ENCODE measurements at regions not wholly inside any gene's neighbourhood (a gene's known extent, or its start where the extent isn't known, plus 50 kb on each side); places are given as distances from the start of the nearest gene placed in this dataset.
A peak's percentile ranks its signal among the peaks of the same experiment; 100 is the strongest.
"Not testable (repeated sequence)": the region's sequence is repeated elsewhere in the genome, so short reads cannot be mapped to it uniquely, and the experiment has no call there.

DNA sequence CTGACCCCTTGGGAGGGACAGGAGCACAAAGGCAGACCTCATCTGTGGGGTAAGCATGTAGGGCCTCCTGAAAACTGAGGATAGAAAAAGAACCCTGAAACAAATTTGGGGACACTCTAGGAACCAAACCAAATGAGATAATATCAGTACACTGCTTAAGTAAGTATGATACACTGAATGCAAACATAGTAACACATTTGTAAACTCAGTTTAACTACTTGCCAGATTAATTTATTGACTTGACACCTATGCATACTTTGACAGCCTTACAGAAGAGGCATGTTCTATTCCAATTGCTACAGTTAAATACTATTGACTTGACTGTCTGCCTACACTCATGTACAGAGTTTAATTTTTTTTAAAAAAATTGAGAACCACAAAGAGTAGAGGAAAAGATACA is 1070.8 kb upstream of the SEMA6A start:
- Histone ChIP-seq H3K36me3 (ENCODE audit: control insufficient read depth in 2 of 2, insufficient read depth in 2 of 2, low read length in 1 of 2) (no peaks in the 10 kb centered on the region), H3K27ac (ENCODE audit: low read depth in 1 of 2, low read length in 1 of 2) (no peak overlapping the region), H3K27me3 (ENCODE audit: control insufficient read depth in 2 of 2, insufficient read depth in 1 of 2, low read length in 1 of 2) (no peaks in the 10 kb centered on the region), H3K4me1 (ENCODE audit: control insufficient read depth in 2 of 2, insufficient read depth in 2 of 2, low read length in 2 of 2) (no peaks in the 10 kb centered on the region), H3K9me3 (ENCODE audit: control insufficient read depth in 2 of 2, insufficient read depth in 1 of 2, low read length in 1 of 2) (no peaks in the 10 kb centered on the region), H3K4me3 (ENCODE audit: low read length in 2 of 2) (no peak overlapping the region)
- no peak for DNase-seq (ENCODE audit: low read depth in 6 of 9, low spot score in 9 of 9)

DNA sequence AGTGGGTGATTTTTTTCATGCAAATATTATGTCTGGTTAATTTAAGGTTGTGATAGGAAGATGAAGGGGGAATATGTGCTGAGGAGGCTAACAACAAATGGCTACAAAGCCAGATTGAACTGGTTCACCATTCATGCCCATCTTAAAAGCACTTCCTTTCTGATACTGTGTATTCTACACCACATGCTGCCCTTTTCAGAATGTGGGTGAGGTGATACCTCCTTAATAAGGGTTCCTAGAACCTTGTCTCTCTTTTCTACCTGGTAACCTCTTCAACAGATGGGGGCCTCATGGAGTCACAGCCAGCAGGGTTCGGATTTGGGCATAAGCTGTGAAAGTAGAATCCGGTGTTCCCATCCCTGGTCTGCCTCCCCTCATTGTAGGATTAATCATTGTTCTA is 1064.0 kb upstream of the SEMA6A start:
- Histone ChIP-seq H3K27me3 (ENCODE audit: control insufficient read depth in 2 of 2, insufficient read depth in 1 of 2, low read length in 1 of 2) (no peaks in the 10 kb centered on the region), H3K27ac (ENCODE audit: low read depth in 1 of 2, low read length in 1 of 2) (no peak overlapping the region), H3K36me3 (ENCODE audit: control insufficient read depth in 2 of 2, insufficient read depth in 2 of 2, low read length in 1 of 2) (no peaks in the 10 kb centered on the region), H3K4me3 (ENCODE audit: low read length in 2 of 2) (no peak overlapping the region), H3K4me1 (ENCODE audit: control insufficient read depth in 2 of 2, insufficient read depth in 2 of 2, low read length in 2 of 2) (no peaks in the 10 kb centered on the region), H3K9me3 (ENCODE audit: control insufficient read depth in 2 of 2, insufficient read depth in 1 of 2, low read length in 1 of 2) (no peaks in the 10 kb centered on the region)
- 46% methylated on average over 2 of the region's 2 CpGs for WGBS
- DNase-seq (ENCODE audit: low read depth in 6 of 9, low spot score in 9 of 9) = no peak

DNA sequence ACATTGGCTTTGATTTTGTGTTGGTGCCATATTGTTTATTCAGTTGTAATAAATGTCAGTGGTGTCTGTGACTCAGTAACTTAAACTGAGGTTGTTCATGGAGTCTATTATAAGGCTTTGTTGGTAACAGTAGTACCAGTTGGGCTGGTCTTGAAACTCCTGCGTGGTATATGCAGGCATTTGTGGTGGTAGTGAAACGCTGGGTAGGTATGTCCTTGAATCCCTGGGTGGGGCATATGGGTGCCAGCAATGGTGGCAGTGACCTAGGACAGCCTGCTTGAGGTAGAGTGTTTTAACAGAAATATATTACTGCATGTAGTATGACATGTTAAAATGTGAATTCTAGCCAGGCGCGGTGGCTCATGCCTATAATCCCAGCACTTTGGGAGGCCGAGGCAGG is 1058.5 kb upstream of the SEMA6A start:
- H3K9me3 ChIP-seq (ENCODE audit: control insufficient read depth in 2 of 2, insufficient read depth in 1 of 2, low read length in 1 of 2) = no peaks in the 10 kb centered on the region
- H3K36me3 ChIP-seq (ENCODE audit: control insufficient read depth in 2 of 2, insufficient read depth in 2 of 2, low read length in 1 of 2) = no peaks in the 10 kb centered on the region
- H3K27ac ChIP-seq (ENCODE audit: low read depth in 1 of 2, low read length in 1 of 2) = no peak overlapping the region
- no peaks in the 10 kb centered on the region for H3K27me3 ChIP-seq (ENCODE audit: control insufficient read depth in 2 of 2, insufficient read depth in 1 of 2, low read length in 1 of 2)
- H3K4me1 ChIP-seq (ENCODE audit: control insufficient read depth in 2 of 2, insufficient read depth in 2 of 2, low read length in 2 of 2) = no peaks in the 10 kb centered on the region
- H3K4me3 ChIP-seq (ENCODE audit: low read length in 2 of 2) = no peak overlapping the region
- DNase-seq (ENCODE audit: low read depth in 6 of 9, low spot score in 9 of 9) = no peak
- WGBS = 94% methylated on average over 5 of the region's 5 CpGs

DNA sequence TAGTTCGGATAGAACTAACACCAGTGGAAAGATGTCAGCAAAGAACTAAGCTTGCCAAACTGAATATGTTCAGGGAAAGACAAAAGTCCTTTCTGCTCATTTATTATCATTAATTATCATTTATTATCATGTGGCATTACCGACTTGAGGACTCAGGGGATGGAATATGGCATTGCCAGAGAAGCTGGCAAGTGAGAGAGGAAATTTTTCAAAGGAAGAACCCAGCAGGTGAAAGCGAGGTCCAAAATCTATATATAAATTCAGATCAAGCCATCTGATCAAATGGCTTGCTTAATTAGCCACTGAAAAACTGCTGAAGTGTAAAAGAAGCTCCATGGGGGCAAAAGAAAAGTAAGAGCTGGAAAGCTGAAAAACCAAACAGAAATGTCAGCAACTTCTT is 1049.6 kb upstream of the SEMA6A start:
- 92% methylated on average over 3 of the region's 3 CpGs for WGBS
- H3K4me3 ChIP-seq (ENCODE audit: low read length in 2 of 2) = no peak overlapping the region
- no peak for DNase-seq (ENCODE audit: low read depth in 6 of 9, low spot score in 9 of 9)
- no peaks in the 10 kb centered on the region for H3K27me3 ChIP-seq (ENCODE audit: control insufficient read depth in 2 of 2, insufficient read depth in 1 of 2, low read length in 1 of 2)
- H3K9me3 ChIP-seq (ENCODE audit: control insufficient read depth in 2 of 2, insufficient read depth in 1 of 2, low read length in 1 of 2) = no peaks in the 10 kb centered on the region
- H3K27ac ChIP-seq (ENCODE audit: low read depth in 1 of 2, low read length in 1 of 2) = no peak overlapping the region
- no peaks in the 10 kb centered on the region for H3K36me3 ChIP-seq (ENCODE audit: control insufficient read depth in 2 of 2, insufficient read depth in 2 of 2, low read length in 1 of 2)
- H3K4me1 ChIP-seq (ENCODE audit: control insufficient read depth in 2 of 2, insufficient read depth in 2 of 2, low read length in 2 of 2) = no peaks in the 10 kb centered on the region

DNA sequence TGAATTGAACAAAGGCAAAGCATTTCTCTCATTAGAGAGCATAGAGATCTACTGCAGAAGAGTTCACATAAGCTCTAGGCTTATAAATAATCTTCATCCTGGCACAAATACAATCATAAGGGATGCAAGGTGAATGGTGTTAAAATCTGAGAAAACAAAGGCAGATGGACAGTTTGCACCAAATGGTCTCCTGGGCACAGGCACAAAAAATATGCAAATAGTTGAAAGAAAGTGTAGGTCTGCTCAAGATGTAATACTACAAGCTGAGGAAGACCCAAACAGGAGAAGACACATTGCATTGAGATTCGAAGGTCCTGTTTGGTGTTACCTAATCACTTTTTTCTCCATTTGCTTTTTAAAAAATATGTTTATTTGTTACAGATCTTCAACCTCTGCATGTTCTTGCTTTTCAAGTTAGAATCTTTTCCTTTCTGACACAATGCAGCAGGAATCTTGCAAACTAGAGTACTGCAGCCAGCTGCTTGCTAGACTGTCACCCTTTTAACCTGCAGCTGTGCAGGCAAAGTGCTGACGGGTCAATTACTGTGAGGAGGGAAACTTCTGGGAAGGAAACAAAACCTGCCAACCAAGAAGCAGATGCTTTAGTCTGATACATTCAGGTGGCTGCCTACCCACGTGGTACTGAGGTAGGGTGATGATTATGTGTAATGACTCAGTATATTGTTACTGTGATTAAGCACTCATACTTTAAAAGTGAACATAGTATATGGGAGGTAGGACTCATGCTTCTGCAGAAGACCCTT is 1048.6 kb upstream of the SEMA6A start:
- WGBS = 45% methylated on average over 3 of the region's 3 CpGs
- H3K27ac ChIP-seq (ENCODE audit: low read depth in 1 of 2, low read length in 1 of 2) = no peak overlapping the region
- DNase-seq (ENCODE audit: low read depth in 6 of 9, low spot score in 9 of 9) = peak in 1 of 9 donors; percentile 1
- no peaks in the 10 kb centered on the region for H3K27me3 ChIP-seq (ENCODE audit: control insufficient read depth in 2 of 2, insufficient read depth in 1 of 2, low read length in 1 of 2)
- H3K9me3 ChIP-seq (ENCODE audit: control insufficient read depth in 2 of 2, insufficient read depth in 1 of 2, low read length in 1 of 2) = no peaks in the 10 kb centered on the region
- H3K36me3 ChIP-seq (ENCODE audit: control insufficient read depth in 2 of 2, insufficient read depth in 2 of 2, low read length in 1 of 2) = no peaks in the 10 kb centered on the region
- no peak overlapping the region for H3K4me3 ChIP-seq (ENCODE audit: low read length in 2 of 2)
- H3K4me1 ChIP-seq (ENCODE audit: control insufficient read depth in 2 of 2, insufficient read depth in 2 of 2, low read length in 2 of 2) = no peaks in the 10 kb centered on the region

DNA sequence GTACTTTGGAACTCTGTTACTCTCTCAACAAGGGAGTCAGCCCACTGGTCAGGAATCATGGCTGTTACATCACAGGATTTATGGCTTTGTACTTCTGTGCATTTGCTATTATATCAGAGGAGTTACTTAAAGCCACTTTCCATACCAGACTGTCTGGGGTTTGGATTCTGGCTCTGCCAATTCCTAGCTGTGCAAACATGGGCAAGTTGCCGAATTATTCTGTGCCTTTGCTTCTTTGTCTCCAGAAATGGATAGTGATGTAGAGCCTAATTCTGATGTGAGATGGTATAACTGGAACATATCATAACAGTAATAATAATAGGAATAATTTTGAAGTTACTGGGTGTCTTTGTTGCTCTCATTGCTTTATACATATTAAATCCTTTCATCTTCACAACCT is 1047.3 kb upstream of the SEMA6A start:
- Histone ChIP-seq H3K36me3 (ENCODE audit: control insufficient read depth in 2 of 2, insufficient read depth in 2 of 2, low read length in 1 of 2) (no peaks in the 10 kb centered on the region), H3K4me1 (ENCODE audit: control insufficient read depth in 2 of 2, insufficient read depth in 2 of 2, low read length in 2 of 2) (no peaks in the 10 kb centered on the region), H3K27me3 (ENCODE audit: control insufficient read depth in 2 of 2, insufficient read depth in 1 of 2, low read length in 1 of 2) (no peaks in the 10 kb centered on the region), H3K4me3 (ENCODE audit: low read length in 2 of 2) (no peak overlapping the region), H3K9me3 (ENCODE audit: control insufficient read depth in 2 of 2, insufficient read depth in 1 of 2, low read length in 1 of 2) (no peaks in the 10 kb centered on the region), H3K27ac (ENCODE audit: low read depth in 1 of 2, low read length in 1 of 2) (no peak overlapping the region)
- no peak for DNase-seq (ENCODE audit: low read depth in 6 of 9, low spot score in 9 of 9)
- 91% methylated on average over 1 of the region's 1 CpG for WGBS

DNA sequence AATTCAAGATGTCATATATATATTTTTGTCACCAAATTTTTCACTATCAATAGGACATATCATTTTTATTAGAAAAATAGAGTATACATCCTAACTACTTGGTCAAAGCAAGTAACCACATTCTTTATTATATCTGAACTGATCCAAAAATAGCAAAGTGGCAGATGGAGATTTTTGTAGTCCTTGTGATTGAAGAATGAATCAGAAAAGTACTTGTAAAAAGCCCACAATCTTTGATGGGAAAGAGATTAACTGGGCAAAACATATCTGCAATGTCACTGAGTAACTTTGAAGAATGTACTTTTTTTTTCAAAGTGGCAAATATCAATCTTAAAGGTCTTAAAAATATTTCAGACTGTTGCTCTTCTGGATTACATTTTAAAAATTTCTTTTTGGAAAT is 1040.6 kb upstream of the SEMA6A start:
- H3K4me1 ChIP-seq (ENCODE audit: control insufficient read depth in 2 of 2, insufficient read depth in 2 of 2, low read length in 2 of 2) = no peaks in the 10 kb centered on the region
- no peaks in the 10 kb centered on the region for H3K27me3 ChIP-seq (ENCODE audit: control insufficient read depth in 2 of 2, insufficient read depth in 1 of 2, low read length in 1 of 2)
- no peak overlapping the region for H3K4me3 ChIP-seq (ENCODE audit: low read length in 2 of 2)
- H3K36me3 ChIP-seq (ENCODE audit: control insufficient read depth in 2 of 2, insufficient read depth in 2 of 2, low read length in 1 of 2) = no peaks in the 10 kb centered on the region
- H3K27ac ChIP-seq (ENCODE audit: low read depth in 1 of 2, low read length in 1 of 2) = no peak overlapping the region
- H3K9me3 ChIP-seq (ENCODE audit: control insufficient read depth in 2 of 2, insufficient read depth in 1 of 2, low read length in 1 of 2) = no peaks in the 10 kb centered on the region
- no peak for DNase-seq (ENCODE audit: low read depth in 6 of 9, low spot score in 9 of 9)

DNA sequence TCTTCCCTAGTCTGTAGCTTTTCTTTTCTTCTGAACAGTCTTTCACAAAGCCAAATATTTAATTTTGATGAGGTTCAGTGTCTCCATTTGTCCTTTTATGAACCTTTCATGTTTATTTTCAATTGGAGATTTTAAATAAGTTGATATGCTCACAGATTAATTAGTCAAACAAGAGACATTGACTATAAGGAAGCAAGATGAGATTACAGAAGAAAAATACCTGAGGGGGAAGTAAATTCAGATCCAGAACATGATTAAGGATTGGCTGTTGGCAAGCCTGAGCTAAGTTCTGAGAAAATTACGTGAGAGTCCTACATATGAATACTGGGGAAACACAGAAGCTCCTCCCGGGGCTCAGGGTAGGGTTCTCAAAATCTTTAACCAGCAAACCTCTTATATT is 1039.8 kb upstream of the SEMA6A start:
- H3K36me3 ChIP-seq (ENCODE audit: control insufficient read depth in 2 of 2, insufficient read depth in 2 of 2, low read length in 1 of 2) = no peaks in the 10 kb centered on the region
- no peaks in the 10 kb centered on the region for H3K27me3 ChIP-seq (ENCODE audit: control insufficient read depth in 2 of 2, insufficient read depth in 1 of 2, low read length in 1 of 2)
- no peaks in the 10 kb centered on the region for H3K4me1 ChIP-seq (ENCODE audit: control insufficient read depth in 2 of 2, insufficient read depth in 2 of 2, low read length in 2 of 2)
- H3K9me3 ChIP-seq (ENCODE audit: control insufficient read depth in 2 of 2, insufficient read depth in 1 of 2, low read length in 1 of 2) = no peaks in the 10 kb centered on the region
- DNase-seq (ENCODE audit: low read depth in 6 of 9, low spot score in 9 of 9) = no peak
- H3K4me3 ChIP-seq (ENCODE audit: low read length in 2 of 2) = no peak overlapping the region
- no peak overlapping the region for H3K27ac ChIP-seq (ENCODE audit: low read depth in 1 of 2, low read length in 1 of 2)
- WGBS = 89% methylated on average over 2 of the region's 2 CpGs

DNA sequence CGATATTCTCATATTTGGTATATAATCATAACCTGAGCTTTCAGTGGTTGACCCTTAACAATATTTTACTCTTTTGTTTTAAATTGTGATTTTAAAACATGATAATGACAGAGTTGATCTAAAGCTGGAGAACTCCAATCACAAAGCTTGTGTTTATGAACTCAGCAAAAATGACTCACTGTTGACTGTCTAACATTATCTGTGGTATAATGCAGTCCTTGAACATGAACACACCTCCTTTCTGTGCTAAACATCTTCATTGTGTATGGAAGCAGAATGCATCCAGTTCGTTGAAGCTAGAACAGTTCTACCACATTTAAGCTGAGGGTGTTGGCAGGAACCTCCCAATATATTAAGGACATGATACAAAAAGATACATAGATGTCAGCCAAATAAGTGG is 1030.2 kb upstream of the SEMA6A start:
- 92% methylated on average over 2 of the region's 2 CpGs for WGBS
- H3K9me3 ChIP-seq (ENCODE audit: control insufficient read depth in 2 of 2, insufficient read depth in 1 of 2, low read length in 1 of 2) = no peaks in the 10 kb centered on the region
- H3K27ac ChIP-seq (ENCODE audit: low read depth in 1 of 2, low read length in 1 of 2) = no peak overlapping the region

DNA sequence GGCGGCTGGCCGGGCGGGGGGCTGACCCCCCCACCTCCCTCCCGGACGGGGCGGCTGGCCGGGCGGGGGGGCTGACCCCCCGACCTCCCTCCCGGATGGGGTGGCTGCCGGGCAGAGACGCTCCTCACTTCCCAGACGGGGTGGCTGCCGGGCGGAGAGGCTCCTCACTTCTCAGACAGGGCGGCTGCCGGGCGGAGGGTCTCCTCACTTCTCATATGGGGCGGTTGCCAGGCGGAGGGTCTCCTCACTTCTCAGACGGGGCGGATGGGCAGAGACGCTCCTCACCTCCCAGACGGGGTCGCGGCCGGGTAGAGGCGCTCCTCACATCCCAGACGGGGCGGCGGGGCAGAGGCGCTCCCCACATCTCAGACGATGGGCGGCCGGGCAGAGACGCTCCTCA is 1025.2 kb upstream of the SEMA6A start:
- H3K27me3 ChIP-seq (ENCODE audit: control insufficient read depth in 2 of 2, insufficient read depth in 1 of 2, low read length in 1 of 2); H3K4me1 ChIP-seq (ENCODE audit: control insufficient read depth in 2 of 2, insufficient read depth in 2 of 2, low read length in 2 of 2); H3K36me3 ChIP-seq (ENCODE audit: control insufficient read depth in 2 of 2, insufficient read depth in 2 of 2, low read length in 1 of 2); DNase-seq (ENCODE audit: low read depth in 6 of 9, low spot score in 9 of 9); H3K27ac ChIP-seq (ENCODE audit: low read depth in 1 of 2, low read length in 1 of 2); H3K4me3 ChIP-seq (ENCODE audit: low read length in 2 of 2); H3K9me3 ChIP-seq (ENCODE audit: control insufficient read depth in 2 of 2, insufficient read depth in 1 of 2, low read length in 1 of 2): not testable (repeated sequence)
- WGBS = 95% methylated on average over 33 of the region's 36 CpGs

More for the DNA sequence above, 1030.2 kb upstream of the SEMA6A start:
- Histone ChIP-seq H3K4me3 (ENCODE audit: low read length in 2 of 2) (no peak overlapping the region), H3K36me3 (ENCODE audit: control insufficient read depth in 2 of 2, insufficient read depth in 2 of 2, low read length in 1 of 2) (no peaks in the 10 kb centered on the region), H3K4me1 (ENCODE audit: control insufficient read depth in 2 of 2, insufficient read depth in 2 of 2, low read length in 2 of 2) (no peaks in the 10 kb centered on the region), H3K27me3 (ENCODE audit: control insufficient read depth in 2 of 2, insufficient read depth in 1 of 2, low read length in 1 of 2) (no peaks in the 10 kb centered on the region)
- DNase-seq (ENCODE audit: low read depth in 6 of 9, low spot score in 9 of 9) = no peak

Measured in thymus (tissue), 11 donors.